ENCODE measurements at regions not wholly inside any gene's neighbourhood (a gene's known extent, or its start where the extent isn't known, plus 50 kb on each side); places are given as distances from the start of the nearest gene placed in this dataset.

- H3K27ac ChIP-seq (ENCODE audit: low read depth in 1 of 2, low read length in 1 of 2): no peak overlapping the region
Measured at GRCh38 chr15:59876140-59876539, 128.0 kb upstream of the FOXB1 start.

GRCh38 chr15:59873644-59874272 lies 130.4 kb upstream of the FOXB1 start:
- H3K27ac ChIP-seq (ENCODE audit: low read depth in 1 of 2, low read length in 1 of 2): no peak overlapping the region
- no peak overlapping the region for H3K9ac ChIP-seq (ENCODE audit: insufficient read depth in 1 of 2, low read length in 2 of 2)
- H3K36me3 ChIP-seq (ENCODE audit: control insufficient read depth in 4 of 4, insufficient read depth in 4 of 4, low read length in 4 of 4): no peaks in the 10 kb centered on the region
- TF ChIP-seq CTCF (IDR thresholded peaks at IDR 0.05; ENCODE audit: control extremely low read depth, extremely low read depth): no peak
- H3K9me3 ChIP-seq (ENCODE audit: control insufficient read depth in 4 of 4, insufficient read depth in 3 of 4, low read length in 3 of 4): no peaks in the 10 kb centered on the region
- no peak overlapping the region for H3K4me3 ChIP-seq
- ATAC-seq (ENCODE audit: insufficient read depth, low FRiP score) (no peak), DNase-seq (peak in 2 of 3 donors; percentile 11)
- WGBS, 2 donors: 58 to 79% methylated on average over 3 of the region's 3 CpGs
- no peaks in the 10 kb centered on the region for H3K4me1 ChIP-seq (ENCODE audit: control insufficient read depth in 5 of 5, insufficient read depth in 5 of 5, low read length in 5 of 5)
- peaks cover 9 to 17% (median 9%) of the 10 kb centered on the region in 3 donors for H3K27me3 ChIP-seq (ENCODE audit: control insufficient read depth in 3 of 3, insufficient read depth in 3 of 3, low read length in 2 of 3)

More at GRCh38 chr15:59876140-59876539, 128.0 kb upstream of the FOXB1 start:
- ATAC-seq (ENCODE audit: insufficient read depth, low FRiP score) (no peak), DNase-seq (no peak)
- H3K27me3 ChIP-seq (ENCODE audit: control insufficient read depth in 3 of 3, insufficient read depth in 3 of 3, low read length in 2 of 3): peaks cover 9 to 20% (median 9%) of the 10 kb centered on the region in 3 donors
- no peaks in the 10 kb centered on the region for H3K4me1 ChIP-seq (ENCODE audit: control insufficient read depth in 5 of 5, insufficient read depth in 5 of 5, low read length in 5 of 5)
- H3K4me3 ChIP-seq: no peak overlapping the region
- H3K9ac ChIP-seq (ENCODE audit: insufficient read depth in 1 of 2, low read length in 2 of 2): no peak overlapping the region
- 79 to 85% methylated on average over 5 of the region's 5 CpGs for WGBS, 2 donors
- no peak for TF ChIP-seq CTCF (IDR thresholded peaks at IDR 0.05; ENCODE audit: control extremely low read depth, extremely low read depth)
- H3K36me3 ChIP-seq (ENCODE audit: control insufficient read depth in 4 of 4, insufficient read depth in 4 of 4, low read length in 4 of 4): no peaks in the 10 kb centered on the region
- H3K9me3 ChIP-seq (ENCODE audit: control insufficient read depth in 4 of 4, insufficient read depth in 3 of 4, low read length in 3 of 4): no peaks in the 10 kb centered on the region

GRCh38 chr15:59867086-59867855 lies 136.8 kb upstream of the FOXB1 start:
- WGBS, 2 donors: 77 to 85% methylated on average over 5 of the region's 5 CpGs
- Histone ChIP-seq H3K4me3 (no peak overlapping the region), H3K27me3 (ENCODE audit: control insufficient read depth in 3 of 3, insufficient read depth in 3 of 3, low read length in 2 of 3) (peaks cover 0 to 7% (median under 1%) of the 10 kb centered on the region in 3 donors), H3K4me1 (ENCODE audit: control insufficient read depth in 5 of 5, insufficient read depth in 5 of 5, low read length in 5 of 5) (no peaks in the 10 kb centered on the region), H3K27ac (ENCODE audit: low read depth in 1 of 2, low read length in 1 of 2) (no peak overlapping the region), H3K9ac (ENCODE audit: insufficient read depth in 1 of 2, low read length in 2 of 2) (no peak overlapping the region), H3K36me3 (ENCODE audit: control insufficient read depth in 4 of 4, insufficient read depth in 4 of 4, low read length in 4 of 4) (no peaks in the 10 kb centered on the region), H3K9me3 (ENCODE audit: control insufficient read depth in 4 of 4, insufficient read depth in 3 of 4, low read length in 3 of 4) (no peaks in the 10 kb centered on the region)
- DNase-seq (no peak), ATAC-seq (ENCODE audit: insufficient read depth, low FRiP score) (no peak)
- TF ChIP-seq CTCF (IDR thresholded peaks at IDR 0.05; ENCODE audit: control extremely low read depth, extremely low read depth): no peak
